ENCODE measurements at regions not wholly inside any gene's neighbourhood (a gene's known extent, or its start where the extent isn't known, plus 50 kb on each side); places are given as distances from the start of the nearest gene placed in this dataset.

- TF ChIP-seq, protein P1, sequence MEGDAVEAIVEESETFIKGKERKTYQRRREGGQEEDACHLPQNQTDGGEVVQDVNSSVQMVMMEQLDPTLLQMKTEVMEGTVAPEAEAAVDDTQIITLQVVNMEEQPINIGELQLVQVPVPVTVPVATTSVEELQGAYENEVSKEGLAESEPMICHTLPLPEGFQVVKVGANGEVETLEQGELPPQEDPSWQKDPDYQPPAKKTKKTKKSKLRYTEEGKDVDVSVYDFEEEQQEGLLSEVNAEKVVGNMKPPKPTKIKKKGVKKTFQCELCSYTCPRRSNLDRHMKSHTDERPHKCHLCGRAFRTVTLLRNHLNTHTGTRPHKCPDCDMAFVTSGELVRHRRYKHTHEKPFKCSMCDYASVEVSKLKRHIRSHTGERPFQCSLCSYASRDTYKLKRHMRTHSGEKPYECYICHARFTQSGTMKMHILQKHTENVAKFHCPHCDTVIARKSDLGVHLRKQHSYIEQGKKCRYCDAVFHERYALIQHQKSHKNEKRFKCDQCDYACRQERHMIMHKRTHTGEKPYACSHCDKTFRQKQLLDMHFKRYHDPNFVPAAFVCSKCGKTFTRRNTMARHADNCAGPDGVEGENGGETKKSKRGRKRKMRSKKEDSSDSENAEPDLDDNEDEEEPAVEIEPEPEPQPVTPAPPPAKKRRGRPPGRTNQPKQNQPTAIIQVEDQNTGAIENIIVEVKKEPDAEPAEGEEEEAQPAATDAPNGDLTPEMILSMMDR (IDR thresholded peaks at IDR 0.05): no peak
- Histone ChIP-seq H3K4me3 (no peak overlapping the region), H3K4me1 (peaks cover 7% of the 10 kb centered on the region), H3K36me3 (no peaks in the 10 kb centered on the region), H3K9me3 (no peaks in the 10 kb centered on the region), H3K27ac (no peak overlapping the region), H3K27me3 (ENCODE audit: low read depth) (no peaks in the 10 kb centered on the region)
- DNase-seq (no peak), ATAC-seq (no peak)
- intact Hi-C loops (cut with DNase I): no loop called here
Observed at GRCh38 chr13:30134578-30134977, 172.8 kb downstream of the KATNAL1 start.

- no peak overlapping the region for H3K27ac ChIP-seq
- TF ChIP-seq, protein P1 (IDR thresholded peaks at IDR 0.05): no peak
- no peak for DNase-seq
- no peaks in the 10 kb centered on the region for H3K27me3 ChIP-seq (ENCODE audit: low read depth)
- no peaks in the 10 kb centered on the region for H3K36me3 ChIP-seq
- no peaks in the 10 kb centered on the region for H3K9me3 ChIP-seq
- no peak overlapping the region for H3K4me3 ChIP-seq
- intact Hi-C loops (cut with DNase I): no loop called here
- peaks cover 7% of the 10 kb centered on the region for H3K4me1 ChIP-seq
- ATAC-seq: no peak
Observed at GRCh38 chr13:30133996-30134395, 173.4 kb downstream of the KATNAL1 start.

DNA sequence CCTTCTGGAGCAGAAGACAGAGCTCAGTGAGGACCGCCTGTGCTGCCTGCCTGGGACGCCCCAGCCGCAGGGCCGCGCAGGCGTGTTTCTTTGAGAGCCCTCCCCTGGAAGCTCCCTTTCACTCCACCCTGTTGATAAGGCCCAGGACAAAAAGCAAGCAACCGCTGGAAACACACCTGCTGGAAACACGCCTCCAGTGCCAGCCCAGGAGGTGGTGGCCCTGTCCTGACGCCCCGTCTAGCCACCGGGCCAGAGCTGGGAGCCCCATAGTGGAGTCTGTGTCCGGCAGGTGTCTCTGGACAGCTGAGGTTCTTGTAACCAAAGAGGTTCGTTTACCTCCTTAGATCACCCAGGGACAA lies 173.8 kb downstream of the KATNAL1 start:
- TF ChIP-seq, protein P1 (IDR thresholded peaks at IDR 0.05): no peak
- H3K4me3 ChIP-seq: no peak overlapping the region

DNA sequence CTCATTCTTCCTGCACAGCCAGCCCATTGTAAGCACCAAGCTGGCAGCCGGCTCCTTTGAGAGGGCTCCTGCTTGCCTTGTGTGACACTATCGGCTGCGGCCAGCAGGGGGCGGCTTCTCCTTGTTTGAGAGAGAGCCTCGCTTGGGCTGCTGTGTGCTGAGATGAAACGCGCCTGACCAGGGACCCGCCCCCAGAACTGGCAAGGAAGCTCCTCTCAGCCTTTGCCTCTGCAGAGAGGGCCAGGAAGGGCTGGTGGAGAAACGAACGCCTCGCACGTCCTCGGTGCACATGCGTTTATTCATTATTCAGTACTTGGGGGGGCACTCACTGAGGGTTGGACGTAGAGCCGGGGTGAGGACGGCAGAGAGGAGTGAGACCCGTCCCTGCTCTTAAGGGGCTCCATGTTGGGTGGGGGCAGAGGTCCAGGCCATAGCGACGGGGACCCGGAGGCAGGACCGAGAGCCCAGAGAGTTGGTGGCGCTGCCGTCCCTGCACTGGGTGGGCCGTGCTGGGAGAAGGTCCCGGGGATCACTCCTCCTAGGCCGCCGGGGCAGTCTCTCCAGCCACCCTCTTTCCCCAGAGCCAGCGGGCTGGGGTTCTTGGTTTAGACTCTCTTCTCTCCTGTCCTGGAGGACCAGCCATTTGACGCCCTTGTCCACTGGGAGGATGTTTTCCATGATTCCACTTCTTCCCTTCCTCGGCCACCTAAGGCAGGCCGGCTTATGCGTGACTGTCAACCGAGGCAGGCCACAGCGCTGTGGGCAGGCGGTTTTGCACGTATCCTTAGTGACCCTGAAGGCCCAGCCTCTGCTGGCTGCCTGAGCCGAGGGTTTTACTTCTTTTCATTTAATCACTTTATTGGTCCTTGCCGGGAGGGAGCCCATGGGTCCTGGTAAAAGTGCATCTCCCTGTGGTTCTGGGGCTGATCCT lies 174.5 kb downstream of the KATNAL1 start:
- no peaks in the 10 kb centered on the region for H3K9me3 ChIP-seq
- intact Hi-C loops (cut with DNase I): no loop called here
- peak; percentile 95 for ATAC-seq
- TF ChIP-seq, protein P1 (IDR thresholded peaks at IDR 0.05): peak; percentile 94
- peaks cover 7% of the 10 kb centered on the region for H3K4me1 ChIP-seq
- H3K27ac ChIP-seq: no peak overlapping the region
- H3K36me3 ChIP-seq: no peaks in the 10 kb centered on the region
- peak; percentile 98 for DNase-seq
- no peak overlapping the region for H3K4me3 ChIP-seq
- no peaks in the 10 kb centered on the region for H3K27me3 ChIP-seq (ENCODE audit: low read depth)

More for the DNA sequence above, 173.8 kb downstream of the KATNAL1 start:
- Histone ChIP-seq H3K27ac (no peak overlapping the region), H3K27me3 (ENCODE audit: low read depth) (no peaks in the 10 kb centered on the region), H3K9me3 (no peaks in the 10 kb centered on the region), H3K36me3 (no peaks in the 10 kb centered on the region), H3K4me1 (peaks cover 7% of the 10 kb centered on the region)
- ATAC-seq: no peak
- intact Hi-C loops (cut with DNase I): no loop called here
- DNase-seq: no peak

GRCh38 chr13:30129411-30129810 lies 177.9 kb downstream of the KATNAL1 start:
- intact Hi-C loops (cut with DNase I): no loop called here
- no peak for DNase-seq
- Histone ChIP-seq H3K4me3 (no peak overlapping the region), H3K36me3 (no peaks in the 10 kb centered on the region), H3K9me3 (no peaks in the 10 kb centered on the region), H3K27ac (no peak overlapping the region), H3K27me3 (ENCODE audit: low read depth) (no peaks in the 10 kb centered on the region), H3K4me1 (peaks cover 21% of the 10 kb centered on the region)
- no peak for ATAC-seq
- TF ChIP-seq, protein P1 (IDR thresholded peaks at IDR 0.05): no peak

Measured in lower lobe of right lung (tissue), 2 donors.